Prostate gland (tissue), 2 donors: ENCODE measurements at regions not wholly inside any gene's neighbourhood (a gene's known extent, or its start where the extent isn't known, plus 50 kb on each side); places are given as distances from the start of the nearest gene placed in this dataset.

Experiments used
- DNase-seq: peaks from one replicate; pipeline ENCODE4 v3.0.0-alpha.2; 2019; ENCODE audit warnings: low spot score
- H3K27ac ChIP-seq, 2 donors: fragments of 200-600 bp; sonication (generic); 2 replicates each; pipeline ENCODE4 v1.5.1; 2017 to 2019
- H3K27me3 ChIP-seq: fragments of 200-600 bp; sonication (generic); replicated peaks from 2 replicates; pipeline ENCODE4 v1.5.1; 2019; ENCODE audit not compliant: insufficient read depth
- H3K36me3 ChIP-seq, 2 donors: fragments of 200-600 bp; sonication (generic); 1 replicate in 1 of 2; 2 replicates in 1 of 2; pipeline versions ENCODE4 v1.5.1 to v1.8.1; 2017 to 2019
- H3K4me1 ChIP-seq: fragments of 200-600 bp; sonication (generic); replicated peaks from 2 replicates; pipeline ENCODE4 v1.5.1; 2019
- H3K4me3 ChIP-seq, 2 donors: fragments of 200-600 bp; sonication (generic); 2 replicates each; pipeline ENCODE4 v1.5.1; 2017 to 2019
- H3K9me3 ChIP-seq: fragments of 200-600 bp; sonication (generic); 2 replicates; pipeline ENCODE4 v1.5.1; 2017
- POLR2A ChIP-seq: fragments of 450-650 bp; IDR thresholded peaks from one replicate; pipeline ENCODE4 v1.6.1; 2016; ENCODE audit warnings: antibody characterized with exemption, mild to moderate bottlenecking
- POLR2AphosphoS5 ChIP-seq: sonication (generic); formaldehyde crosslinking; IDR thresholded peaks from one replicate; pipeline ENCODE4 v1.6.1; 2017; ENCODE audit warnings: antibody characterized with exemption
- WGBS: methylation state at CpG from one replicate; pipeline ENCODE4 v1.1.5; 2018; 5-methylcytosine and 5-hydroxymethylcytosine counted together
- intact Hi-C: fragments of 100-400 bp; cut with DNase I; formaldehyde crosslinking; loops from one replicate; pipeline ENCODE4 v1.14.2; 2022
- TF ChIP-seq, protein P1 (sequence below), 4 experiments: fragments of 200-600 bp in 2 of 4; fragments of 450-650 bp in 2 of 4; sonication (generic) in 2 of 4; IDR thresholded peaks; 1 replicate in 3 of 4; 2 replicates in 1 of 4; pipeline ENCODE4 v1.5.1; 2016 to 2019; ENCODE audit warnings: antibody characterized with exemption in 4 of 4, mild to moderate bottlenecking in 2 of 4, moderate library complexity in 2 of 4

DNA sequence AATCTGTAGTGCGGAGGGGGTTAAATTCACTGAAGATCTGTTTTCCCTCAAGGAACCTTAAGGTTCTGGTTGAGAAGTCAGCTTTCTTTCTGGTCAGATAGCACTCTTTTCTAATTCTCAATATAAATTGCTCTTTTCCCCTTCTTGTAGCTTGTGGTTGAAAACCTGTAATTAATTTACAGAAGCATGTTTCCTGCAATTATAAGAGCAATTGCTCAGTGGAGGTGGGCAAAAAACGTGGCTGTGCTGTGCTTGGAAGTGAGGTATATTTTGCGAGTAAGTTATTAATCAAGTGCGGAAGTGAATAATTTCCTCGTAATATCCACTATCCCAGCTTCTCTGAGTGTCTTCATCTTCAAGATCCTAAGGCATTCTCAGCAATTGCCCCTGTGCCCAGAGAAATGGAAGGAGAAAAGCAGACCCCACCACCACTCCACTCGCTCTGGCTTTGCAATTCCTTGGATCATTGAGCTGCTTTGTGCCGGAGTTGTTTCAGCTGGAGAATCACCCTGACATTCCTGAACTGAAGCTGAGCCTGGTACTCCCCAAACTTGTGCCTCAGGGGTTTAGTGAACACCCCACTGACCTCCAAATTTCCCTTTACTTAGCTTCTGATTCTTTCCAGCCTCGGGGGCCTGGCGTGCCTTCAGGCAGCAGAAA, 140.6 kb downstream of the LRRC70 start:
- Histone ChIP-seq H3K36me3 (no peaks in the 10 kb centered on the region), H3K27me3 (no peaks in the 10 kb centered on the region), H3K27ac (no peak overlapping the region), H3K4me3 (no peak overlapping the region), H3K4me1 (no peaks in the 10 kb centered on the region), H3K9me3 (no peaks in the 10 kb centered on the region)
- DNase-seq = no peak
- intact Hi-C loops = no loop called here
- TF ChIP-seq, protein P1, sequence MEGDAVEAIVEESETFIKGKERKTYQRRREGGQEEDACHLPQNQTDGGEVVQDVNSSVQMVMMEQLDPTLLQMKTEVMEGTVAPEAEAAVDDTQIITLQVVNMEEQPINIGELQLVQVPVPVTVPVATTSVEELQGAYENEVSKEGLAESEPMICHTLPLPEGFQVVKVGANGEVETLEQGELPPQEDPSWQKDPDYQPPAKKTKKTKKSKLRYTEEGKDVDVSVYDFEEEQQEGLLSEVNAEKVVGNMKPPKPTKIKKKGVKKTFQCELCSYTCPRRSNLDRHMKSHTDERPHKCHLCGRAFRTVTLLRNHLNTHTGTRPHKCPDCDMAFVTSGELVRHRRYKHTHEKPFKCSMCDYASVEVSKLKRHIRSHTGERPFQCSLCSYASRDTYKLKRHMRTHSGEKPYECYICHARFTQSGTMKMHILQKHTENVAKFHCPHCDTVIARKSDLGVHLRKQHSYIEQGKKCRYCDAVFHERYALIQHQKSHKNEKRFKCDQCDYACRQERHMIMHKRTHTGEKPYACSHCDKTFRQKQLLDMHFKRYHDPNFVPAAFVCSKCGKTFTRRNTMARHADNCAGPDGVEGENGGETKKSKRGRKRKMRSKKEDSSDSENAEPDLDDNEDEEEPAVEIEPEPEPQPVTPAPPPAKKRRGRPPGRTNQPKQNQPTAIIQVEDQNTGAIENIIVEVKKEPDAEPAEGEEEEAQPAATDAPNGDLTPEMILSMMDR (IDR thresholded peaks at IDR 0.05) = no peak
- WGBS = 88% methylated on average over 9 of the region's 9 CpGs

DNA sequence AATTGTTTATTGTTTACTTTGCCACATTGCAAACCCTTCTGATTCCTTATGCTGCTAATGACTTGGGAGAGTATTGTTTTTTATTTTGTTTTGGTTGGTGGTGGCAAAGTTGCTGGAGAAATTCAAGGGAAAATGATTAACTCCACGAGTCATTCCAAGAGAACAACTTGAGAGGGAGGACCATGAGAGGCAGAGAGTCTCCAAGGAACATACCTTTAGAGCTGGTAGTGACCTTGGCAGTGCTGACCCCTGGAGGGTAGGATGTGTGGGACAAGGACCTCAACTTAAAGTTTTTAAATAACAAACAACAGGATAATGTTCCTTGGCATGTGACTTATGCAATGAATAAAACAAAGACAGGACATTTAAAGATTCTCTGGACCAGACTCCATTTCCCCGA, 139.7 kb downstream of the LRRC70 start:
- Histone ChIP-seq H3K36me3 (no peaks in the 10 kb centered on the region), H3K27ac (no peak overlapping the region), H3K9me3 (no peaks in the 10 kb centered on the region), H3K4me1 (no peaks in the 10 kb centered on the region), H3K4me3 (no peak overlapping the region), H3K27me3 (no peaks in the 10 kb centered on the region)
- 97% methylated on average over 2 of the region's 2 CpGs for WGBS
- TF ChIP-seq, protein P1 (IDR thresholded peaks at IDR 0.05) = no peak
- TF ChIP-seq POLR2A (no peak), POLR2AphosphoS5 (no peak)
- DNase-seq = no peak
- intact Hi-C loops = no loop called here

- H3K27ac ChIP-seq = no peak overlapping the region
- TF ChIP-seq, protein P1 (IDR thresholded peaks at IDR 0.05) = no peak
- no peak for TF ChIP-seq POLR2AphosphoS5
- TF ChIP-seq POLR2A = no peak
- H3K27me3 ChIP-seq = no peaks in the 10 kb centered on the region
- intact Hi-C loops = no loop called here
- no peaks in the 10 kb centered on the region for H3K4me1 ChIP-seq
- H3K9me3 ChIP-seq = no peaks in the 10 kb centered on the region
- 55% methylated on average over 2 of the region's 2 CpGs for WGBS
- H3K4me3 ChIP-seq = no peak overlapping the region
- H3K36me3 ChIP-seq = no peaks in the 10 kb centered on the region
- DNase-seq = no peak
Observed at GRCh38 chr5:62717301-62717933, 138.8 kb downstream of the LRRC70 start.

DNA sequence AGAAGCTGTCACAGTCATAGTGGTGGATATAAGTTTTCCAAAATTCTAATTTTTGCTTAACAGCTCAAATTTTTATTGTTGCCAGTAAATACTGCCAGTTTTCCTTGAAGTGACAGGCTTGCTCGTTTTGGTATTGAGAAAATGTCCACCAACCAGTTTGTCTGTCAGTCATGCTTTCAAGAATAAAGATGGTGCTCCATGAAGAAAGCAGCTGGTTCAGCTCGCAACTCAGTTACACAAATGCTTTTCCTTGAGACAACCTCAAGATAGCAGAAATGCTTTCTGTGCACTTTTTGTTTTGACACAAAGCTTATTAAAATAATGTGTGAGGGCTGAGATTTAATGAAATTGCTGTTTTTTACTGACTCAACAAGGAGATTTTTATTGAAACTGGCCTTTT, 135.7 kb downstream of the LRRC70 start:
- no peak for TF ChIP-seq POLR2AphosphoS5
- TF ChIP-seq POLR2A = no peak
- TF ChIP-seq, protein P1 (IDR thresholded peaks at IDR 0.05) = no peak
- DNase-seq = no peak
- no peaks in the 10 kb centered on the region for H3K9me3 ChIP-seq
- H3K36me3 ChIP-seq = no peaks in the 10 kb centered on the region
- H3K4me1 ChIP-seq = no peaks in the 10 kb centered on the region
- intact Hi-C loops = no loop called here
- 57% methylated on average over 2 of the region's 2 CpGs for WGBS
- no peak overlapping the region for H3K4me3 ChIP-seq
- no peaks in the 10 kb centered on the region for H3K27me3 ChIP-seq
- no peak overlapping the region for H3K27ac ChIP-seq
